ENCODE measurements at regions not wholly inside any gene's neighbourhood (a gene's known extent, or its start where the extent isn't known, plus 50 kb on each side); places are given as distances from the start of the nearest gene placed in this dataset.

DNA sequence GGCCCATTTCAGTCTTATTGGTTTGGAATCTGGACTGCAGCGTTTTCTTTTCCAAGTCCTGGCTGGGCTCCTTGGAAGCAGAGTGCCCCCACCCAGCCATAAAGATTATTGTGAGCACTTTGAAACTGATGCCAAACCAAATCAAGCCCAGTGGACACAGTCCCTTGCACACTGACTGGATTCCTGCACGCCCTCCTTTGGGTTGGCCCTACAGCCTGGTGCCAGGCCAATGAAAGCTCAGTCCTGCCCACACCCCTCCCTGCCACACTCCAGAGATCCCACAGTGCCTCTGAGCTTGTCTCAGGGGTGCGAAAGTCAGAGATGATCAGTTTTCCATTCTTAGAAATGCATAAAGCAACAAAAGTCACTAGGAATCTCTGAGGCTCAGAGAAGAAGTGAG is 181.9 kb downstream of the CETN3 start:
- H3K9me3 ChIP-seq (ENCODE audit: insufficient read depth, low read length): no peaks in the 10 kb centered on the region
- no peak overlapping the region for H3K4me3 ChIP-seq (ENCODE audit: insufficient read depth, low read length, poor library complexity, severe bottlenecking)
- H2AFZ ChIP-seq (ENCODE audit: low read depth, low read length, severe bottlenecking): no peak overlapping the region
- H3K27ac ChIP-seq (ENCODE audit: low read depth, low read length): no peak overlapping the region
- H3K9me2 ChIP-seq (replicated peaks; ENCODE audit: insufficient read depth, low read length): no peaks in the 10 kb centered on the region
- H3K9ac ChIP-seq (ENCODE audit: low read length): no peak overlapping the region
- no peaks in the 10 kb centered on the region for H4K20me1 ChIP-seq (ENCODE audit: low read depth, low read length)
- TF ChIP-seq, protein P1, sequence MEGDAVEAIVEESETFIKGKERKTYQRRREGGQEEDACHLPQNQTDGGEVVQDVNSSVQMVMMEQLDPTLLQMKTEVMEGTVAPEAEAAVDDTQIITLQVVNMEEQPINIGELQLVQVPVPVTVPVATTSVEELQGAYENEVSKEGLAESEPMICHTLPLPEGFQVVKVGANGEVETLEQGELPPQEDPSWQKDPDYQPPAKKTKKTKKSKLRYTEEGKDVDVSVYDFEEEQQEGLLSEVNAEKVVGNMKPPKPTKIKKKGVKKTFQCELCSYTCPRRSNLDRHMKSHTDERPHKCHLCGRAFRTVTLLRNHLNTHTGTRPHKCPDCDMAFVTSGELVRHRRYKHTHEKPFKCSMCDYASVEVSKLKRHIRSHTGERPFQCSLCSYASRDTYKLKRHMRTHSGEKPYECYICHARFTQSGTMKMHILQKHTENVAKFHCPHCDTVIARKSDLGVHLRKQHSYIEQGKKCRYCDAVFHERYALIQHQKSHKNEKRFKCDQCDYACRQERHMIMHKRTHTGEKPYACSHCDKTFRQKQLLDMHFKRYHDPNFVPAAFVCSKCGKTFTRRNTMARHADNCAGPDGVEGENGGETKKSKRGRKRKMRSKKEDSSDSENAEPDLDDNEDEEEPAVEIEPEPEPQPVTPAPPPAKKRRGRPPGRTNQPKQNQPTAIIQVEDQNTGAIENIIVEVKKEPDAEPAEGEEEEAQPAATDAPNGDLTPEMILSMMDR (IDR thresholded peaks at IDR 0.05; ENCODE audit: insufficient read depth, low read length, poor library complexity, severe bottlenecking): no peak
- TF ChIP-seq EZH2phosphoT487 (conservative IDR thresholded peaks at IDR 0.05; ENCODE audit: low read length): no peak
- H3K4me2 ChIP-seq (ENCODE audit: low read depth, low read length, poor library complexity, severe bottlenecking): no peak overlapping the region
- no peaks in the 10 kb centered on the region for H3F3A ChIP-seq (ENCODE audit: insufficient read depth)
- no peaks in the 10 kb centered on the region for H3K27me3 ChIP-seq (ENCODE audit: low read length)
- H3K36me3 ChIP-seq (ENCODE audit: low read length): no peaks in the 10 kb centered on the region
- no peaks in the 10 kb centered on the region for H3K79me2 ChIP-seq (ENCODE audit: insufficient read depth, low read length)

DNA sequence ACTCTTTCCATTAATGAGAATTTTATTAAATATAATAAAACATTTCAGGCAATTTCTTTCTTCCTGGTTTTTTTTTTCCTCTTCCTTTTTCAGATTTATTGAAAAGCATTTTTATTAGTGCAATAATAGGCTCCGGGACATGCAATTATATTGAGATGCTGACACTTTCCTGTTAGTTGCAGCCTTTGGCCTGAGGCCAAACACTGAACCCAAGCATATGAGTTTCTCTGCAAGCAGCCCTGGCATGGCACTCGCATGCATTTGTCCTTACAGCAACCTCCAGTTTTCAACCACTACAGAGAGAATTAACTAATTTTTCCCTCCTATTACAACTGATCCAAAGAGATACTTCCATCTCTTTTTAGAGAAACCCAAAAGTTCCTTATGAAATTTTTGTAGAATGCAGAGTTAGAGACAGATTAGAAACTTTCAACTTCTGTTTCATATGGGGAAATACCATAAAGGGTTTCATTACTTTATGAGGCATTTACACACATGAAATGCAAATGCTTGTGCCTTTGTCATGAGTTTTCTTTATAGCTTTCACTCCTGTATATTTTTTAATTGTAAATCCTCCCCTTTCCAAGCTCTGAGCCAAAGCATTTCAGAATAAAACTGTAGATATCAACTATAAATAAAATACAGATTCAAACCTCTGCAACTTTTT is 183.0 kb downstream of the CETN3 start:
- H3K27me3 ChIP-seq (ENCODE audit: low read length): no peaks in the 10 kb centered on the region
- no peak overlapping the region for H2AFZ ChIP-seq (ENCODE audit: low read depth, low read length, severe bottlenecking)
- TF ChIP-seq EZH2phosphoT487 (conservative IDR thresholded peaks at IDR 0.05; ENCODE audit: low read length): no peak
- TF ChIP-seq, protein P1 (IDR thresholded peaks at IDR 0.05; ENCODE audit: insufficient read depth, low read length, poor library complexity, severe bottlenecking): no peak
- H3K9me2 ChIP-seq (replicated peaks; ENCODE audit: insufficient read depth, low read length): no peaks in the 10 kb centered on the region
- no peak overlapping the region for H3K27ac ChIP-seq (ENCODE audit: low read depth, low read length)
- H3F3A ChIP-seq (ENCODE audit: insufficient read depth): no peaks in the 10 kb centered on the region
- H3K4me2 ChIP-seq (ENCODE audit: low read depth, low read length, poor library complexity, severe bottlenecking): no peak overlapping the region
- no peaks in the 10 kb centered on the region for H3K9me3 ChIP-seq (ENCODE audit: insufficient read depth, low read length)
- no peak overlapping the region for H3K9ac ChIP-seq (ENCODE audit: low read length)
- H3K79me2 ChIP-seq (ENCODE audit: insufficient read depth, low read length): no peaks in the 10 kb centered on the region
- H3K4me3 ChIP-seq (ENCODE audit: insufficient read depth, low read length, poor library complexity, severe bottlenecking): no peak overlapping the region
- H4K20me1 ChIP-seq (ENCODE audit: low read depth, low read length): no peaks in the 10 kb centered on the region
- no peaks in the 10 kb centered on the region for H3K36me3 ChIP-seq (ENCODE audit: low read length)

DNA sequence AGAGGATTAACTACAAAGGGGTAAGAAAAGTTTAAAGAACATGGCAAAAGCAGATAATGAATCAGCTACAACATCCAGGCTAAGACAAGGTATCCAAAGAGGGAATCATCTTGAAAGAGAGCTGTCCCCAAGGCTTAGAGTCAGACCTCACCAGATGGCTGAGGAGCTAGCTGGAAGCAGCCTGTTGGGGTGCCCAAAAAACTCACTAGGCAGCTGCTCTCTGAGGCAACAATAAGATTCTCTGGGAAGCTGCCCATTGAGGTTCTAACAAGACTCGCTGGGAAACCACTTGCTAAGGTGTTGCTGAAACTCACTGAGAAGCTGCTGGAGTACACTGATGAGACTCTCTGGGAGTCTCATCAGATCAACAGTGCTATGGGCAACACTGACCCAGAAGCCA is 185.2 kb downstream of the CETN3 start:
- H3K9me2 ChIP-seq (replicated peaks; ENCODE audit: insufficient read depth, low read length): no peaks in the 10 kb centered on the region
- H3K4me3 ChIP-seq (ENCODE audit: insufficient read depth, low read length, poor library complexity, severe bottlenecking): no peak overlapping the region
- no peaks in the 10 kb centered on the region for H4K20me1 ChIP-seq (ENCODE audit: low read depth, low read length)
- no peaks in the 10 kb centered on the region for H3F3A ChIP-seq (ENCODE audit: insufficient read depth)
- TF ChIP-seq, protein P1 (IDR thresholded peaks at IDR 0.05; ENCODE audit: insufficient read depth, low read length, poor library complexity, severe bottlenecking): no peak
- TF ChIP-seq EZH2phosphoT487 (conservative IDR thresholded peaks at IDR 0.05; ENCODE audit: low read length): no peak
- H2AFZ ChIP-seq (ENCODE audit: low read depth, low read length, severe bottlenecking): no peak overlapping the region
- no peaks in the 10 kb centered on the region for H3K9me3 ChIP-seq (ENCODE audit: insufficient read depth, low read length)
- H3K4me2 ChIP-seq (ENCODE audit: low read depth, low read length, poor library complexity, severe bottlenecking): no peak overlapping the region
- no peak overlapping the region for H3K27ac ChIP-seq (ENCODE audit: low read depth, low read length)
- no peaks in the 10 kb centered on the region for H3K79me2 ChIP-seq (ENCODE audit: insufficient read depth, low read length)
- no peaks in the 10 kb centered on the region for H3K36me3 ChIP-seq (ENCODE audit: low read length)
- no peaks in the 10 kb centered on the region for H3K27me3 ChIP-seq (ENCODE audit: low read length)
- H3K9ac ChIP-seq (ENCODE audit: low read length): no peak overlapping the region

Measured in SU-DHL-6 (cell line).